LHCN-M2 (cell line): ENCODE measurements at regions not wholly inside any gene's neighbourhood (a gene's known extent, or its start where the extent isn't known, plus 50 kb on each side); places are given as distances from the start of the nearest gene placed in this dataset.

Source experiments
- DNase-seq: peaks from one replicate; pipeline ENCODE4 v3.0.0-alpha.2; 2012; ENCODE audit warnings: low read depth

- DNase-seq, result peak; percentile 19
These were observed 65.3 kb upstream of the MDFIC start for GRCh38 chr7:114856625-114857024.

- DNase-seq, result peak; percentile 8
These were observed 64.3 kb upstream of the MDFIC start for GRCh38 chr7:114857605-114858004.

- DNase-seq, result no peak
These were observed 62.4 kb upstream of the MDFIC start for GRCh38 chr7:114859477-114859876.

- no peak for DNase-seq
These were observed 61.7 kb upstream of the MDFIC start for GRCh38 chr7:114860206-114860605.

GRCh38 chr7:114862406-114862805 lies 59.5 kb upstream of the MDFIC start:
- no peak for DNase-seq

- DNase-seq, result peak; percentile 52
These were observed 57.6 kb upstream of the MDFIC start for GRCh38 chr7:114864278-114864677.

- peak; percentile 72 for DNase-seq
These were observed 56.3 kb upstream of the MDFIC start for GRCh38 chr7:114865564-114865963.
